ENCODE measurements at regions not wholly inside any gene's neighbourhood (a gene's known extent, or its start where the extent isn't known, plus 50 kb on each side); places are given as distances from the start of the nearest gene placed in this dataset.
"Not testable (repeated sequence)": the region's sequence is repeated elsewhere in the genome, so short reads cannot be mapped to it uniquely, and the experiment has no call there.

DNA sequence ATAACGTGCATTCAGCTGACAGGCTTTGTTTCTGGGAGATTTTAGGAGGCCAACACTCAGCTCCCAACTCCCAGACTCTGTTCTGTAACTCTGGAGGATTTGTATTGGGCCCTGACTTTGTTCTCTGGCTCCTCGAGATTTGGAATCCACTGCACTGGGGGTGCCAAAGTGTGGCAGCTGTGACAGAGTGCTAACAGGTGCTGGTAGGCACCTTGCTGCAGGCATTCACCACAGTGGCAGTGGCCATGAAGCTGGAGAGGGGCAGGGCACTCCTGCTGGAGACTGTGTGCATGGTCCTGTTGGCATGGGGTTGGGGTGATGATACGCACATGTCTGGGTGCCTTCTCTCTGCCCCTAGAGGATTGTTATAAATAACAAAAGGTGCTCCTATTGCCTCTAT, 1094.9 kb upstream of the SLIT2 start:
- DNase-seq (ENCODE audit: low read depth in 3 of 3): no peak

GRCh38 chr4:19155568-19155967, 1096.1 kb upstream of the SLIT2 start:
- DNase-seq (ENCODE audit: low read depth in 3 of 3): no peak

GRCh38 chr4:19154267-19154666, 1097.4 kb upstream of the SLIT2 start:
- not testable (repeated sequence) for DNase-seq (ENCODE audit: low read depth in 3 of 3)

GRCh38 chr4:19152264-19152663, 1099.4 kb upstream of the SLIT2 start:
- DNase-seq (ENCODE audit: low read depth in 3 of 3): no peak

DNA sequence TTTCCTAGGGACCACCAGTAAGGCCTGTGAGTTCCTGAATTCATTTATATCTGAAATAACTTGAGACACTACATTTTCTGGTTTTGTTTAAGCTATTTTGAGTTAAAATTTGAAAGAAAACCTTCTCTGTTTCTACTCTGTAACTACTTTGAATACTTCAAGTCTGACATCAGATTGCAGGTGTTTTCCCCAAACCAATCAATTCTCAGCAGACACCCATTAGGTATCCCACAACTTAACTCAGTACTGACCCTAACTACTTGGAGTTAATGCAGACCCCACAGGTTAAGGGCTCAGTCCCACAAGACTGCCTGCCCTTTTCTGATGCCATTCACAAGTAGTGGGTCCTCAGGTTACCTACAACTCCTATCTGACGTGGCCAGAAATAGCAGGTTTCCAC, 1100.0 kb upstream of the SLIT2 start:
- DNase-seq (ENCODE audit: low read depth in 3 of 3): no peak

- DNase-seq (ENCODE audit: low read depth in 3 of 3): no peak
Measured at GRCh38 chr4:19146038-19146437, 1105.7 kb upstream of the SLIT2 start.

- DNase-seq (ENCODE audit: low read depth in 3 of 3): no peak
Measured at GRCh38 chr4:19135895-19136633, 1114.5 kb upstream of the LCORL start.

GRCh38 chr4:19134685-19135084, 1113.1 kb upstream of the LCORL start:
- DNase-seq (ENCODE audit: low read depth in 3 of 3): no peak

DNA sequence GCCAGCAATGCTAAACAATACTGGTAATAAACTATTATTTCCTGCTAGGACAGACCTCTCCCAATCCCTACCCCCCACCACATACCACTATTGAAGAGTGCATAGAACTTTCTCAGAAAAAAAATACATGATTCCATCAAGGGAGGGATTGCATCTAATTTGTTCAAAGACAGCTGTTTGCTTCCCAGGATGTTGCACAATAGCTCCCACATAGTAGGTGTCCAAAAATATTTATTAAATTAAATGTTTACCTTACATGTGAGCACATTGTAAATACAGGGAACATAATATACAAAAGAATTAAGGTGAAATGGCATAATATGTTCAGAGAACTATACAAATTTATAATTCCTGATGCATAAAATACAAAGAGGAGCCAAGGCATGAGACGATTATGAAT, 1111.8 kb upstream of the LCORL start:
- DNase-seq (ENCODE audit: low read depth in 3 of 3): no peak

GRCh38 chr4:19130866-19131265, 1109.3 kb upstream of the LCORL start:
- no peak for DNase-seq (ENCODE audit: low read depth in 3 of 3)

GRCh38 chr4:19128176-19128575, 1106.6 kb upstream of the LCORL start:
- no peak for DNase-seq (ENCODE audit: low read depth in 3 of 3)

DNA sequence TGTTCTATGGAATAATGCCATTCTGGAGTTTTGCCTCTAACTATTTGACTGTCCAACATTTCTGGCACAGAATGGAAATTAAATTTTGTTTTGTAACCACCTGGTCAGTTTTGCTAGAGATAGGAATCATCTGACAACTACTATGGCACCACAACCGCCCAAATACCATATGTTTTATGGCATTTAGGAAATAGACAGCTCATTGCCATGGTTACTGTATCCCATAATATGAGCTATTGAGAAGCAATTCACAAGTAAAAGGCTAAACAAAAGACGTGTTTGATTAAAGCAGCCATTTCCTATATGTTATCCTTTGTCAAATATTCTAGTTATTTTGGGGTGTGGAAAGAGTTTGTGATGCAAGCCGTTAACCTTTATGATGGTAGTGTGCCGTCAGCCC, 1105.3 kb upstream of the LCORL start:
- no peak for DNase-seq (ENCODE audit: low read depth in 3 of 3)

DNA sequence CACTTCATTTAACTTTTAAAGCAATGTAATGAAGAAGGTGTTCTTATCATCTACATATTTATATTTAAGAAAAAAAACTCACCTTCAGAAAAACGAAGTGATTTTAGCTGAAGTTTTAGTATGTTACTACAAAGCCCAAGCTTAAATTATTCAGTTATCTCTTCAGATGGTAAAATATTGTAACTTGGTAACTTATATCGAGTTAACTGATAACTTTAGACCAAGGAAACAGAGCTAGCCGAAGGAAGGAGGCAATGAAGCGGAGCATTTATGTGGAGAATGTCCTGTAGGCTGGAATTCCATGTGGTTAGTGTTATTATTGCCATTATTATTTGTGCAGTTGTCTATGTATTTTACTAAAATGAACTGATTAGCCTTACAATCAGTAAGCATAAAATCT, 1102.1 kb upstream of the LCORL start:
- no peak for DNase-seq (ENCODE audit: low read depth in 3 of 3)

DNA sequence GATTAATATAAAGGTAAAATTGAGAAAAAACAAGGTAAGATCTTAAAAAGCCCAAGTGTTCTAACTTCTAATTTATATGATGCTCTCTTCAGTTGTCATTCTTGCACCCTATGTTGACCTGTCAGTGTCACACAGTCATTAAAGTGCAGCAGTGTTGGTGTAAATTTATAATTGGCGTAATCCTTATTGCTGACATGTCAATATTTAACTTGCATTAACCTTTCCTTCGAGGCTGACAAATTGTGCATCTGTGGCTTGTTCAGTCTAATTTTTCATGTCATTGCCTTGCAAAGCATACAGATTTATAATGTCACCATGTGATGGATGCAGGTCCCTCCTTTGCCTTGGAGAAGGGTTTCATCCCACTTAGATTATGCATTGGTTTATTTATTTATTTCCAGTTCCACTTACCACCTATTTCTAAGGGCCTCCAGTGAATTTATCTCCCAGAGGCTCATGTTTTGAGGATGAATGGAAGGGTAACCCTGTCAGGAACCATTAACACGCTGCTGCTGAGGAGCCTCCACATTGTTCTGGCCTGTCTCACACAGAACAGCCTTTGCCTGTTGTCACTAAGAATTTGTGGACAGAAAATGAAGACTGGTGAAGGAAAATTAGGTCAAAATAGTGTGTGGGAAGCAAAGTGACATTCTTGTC, 1098.5 kb upstream of the LCORL start:
- DNase-seq (ENCODE audit: low read depth in 3 of 3): no peak

- DNase-seq (ENCODE audit: low read depth in 3 of 3): no peak
Measured at GRCh38 chr4:19117022-19117421, 1095.5 kb upstream of the LCORL start.

DNA sequence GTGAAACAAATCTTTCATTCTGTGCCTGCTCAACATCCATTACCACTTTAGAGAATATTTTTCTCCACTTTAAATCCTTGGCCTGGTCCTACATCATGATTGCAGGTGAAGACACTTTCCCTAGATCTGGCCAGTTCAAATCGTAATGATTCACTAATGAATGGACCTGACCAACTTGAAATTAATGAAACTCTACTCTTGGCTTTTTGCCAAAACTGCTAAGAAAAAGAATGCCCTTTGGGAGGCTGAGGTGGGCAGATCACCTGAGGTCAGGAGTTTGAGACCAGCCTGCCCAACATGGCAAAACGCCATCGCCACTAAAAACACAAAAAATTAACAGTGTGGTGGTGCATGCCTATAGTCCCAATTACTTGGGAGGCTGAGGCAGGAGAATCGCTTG, 1082.6 kb upstream of the LCORL start:
- no peak for DNase-seq (ENCODE audit: low read depth in 3 of 3)

- no peak for DNase-seq (ENCODE audit: low read depth in 3 of 3)
Measured at GRCh38 chr4:19095491-19096046, 1074.0 kb upstream of the LCORL start.

DNA sequence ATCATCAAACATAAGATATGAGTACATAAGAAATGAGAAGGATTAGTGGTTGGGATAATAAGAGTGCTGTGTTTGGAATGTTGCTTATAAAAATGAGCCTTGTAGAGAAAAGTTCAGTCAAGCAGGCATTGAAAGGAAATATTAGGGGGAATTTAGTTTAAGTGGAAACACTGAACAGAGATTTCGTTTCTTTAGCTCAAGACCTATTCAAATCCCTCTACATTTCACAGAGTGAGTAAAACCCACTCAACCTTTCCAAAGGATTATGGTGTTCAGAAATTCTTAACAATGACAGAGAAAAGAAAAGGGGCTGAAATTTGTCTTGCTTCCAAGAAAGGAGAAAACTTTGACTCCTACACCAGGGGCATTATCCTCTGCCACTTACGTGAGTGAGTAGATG, 1072.4 kb upstream of the LCORL start:
- DNase-seq (ENCODE audit: low read depth in 3 of 3): no peak

DNA sequence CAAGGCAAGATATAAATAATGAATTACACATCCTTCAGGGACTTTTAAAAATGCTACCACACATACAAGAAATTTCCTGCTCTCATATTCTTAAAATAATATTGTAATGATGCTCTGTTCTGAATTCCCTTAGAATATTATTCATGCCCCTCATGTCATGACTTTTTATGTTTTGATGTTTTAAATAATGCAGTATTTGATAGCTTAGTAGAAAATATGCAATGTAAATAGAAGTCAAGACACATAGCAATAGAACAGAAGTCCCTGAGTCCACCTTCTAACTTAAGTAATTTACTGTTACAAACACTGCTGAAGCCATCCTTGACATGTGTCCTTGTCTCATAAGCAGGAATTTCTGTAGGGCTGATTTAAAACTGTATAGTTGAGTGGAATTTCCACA, 1071.2 kb upstream of the LCORL start:
- no peak for DNase-seq (ENCODE audit: low read depth in 3 of 3)

DNA sequence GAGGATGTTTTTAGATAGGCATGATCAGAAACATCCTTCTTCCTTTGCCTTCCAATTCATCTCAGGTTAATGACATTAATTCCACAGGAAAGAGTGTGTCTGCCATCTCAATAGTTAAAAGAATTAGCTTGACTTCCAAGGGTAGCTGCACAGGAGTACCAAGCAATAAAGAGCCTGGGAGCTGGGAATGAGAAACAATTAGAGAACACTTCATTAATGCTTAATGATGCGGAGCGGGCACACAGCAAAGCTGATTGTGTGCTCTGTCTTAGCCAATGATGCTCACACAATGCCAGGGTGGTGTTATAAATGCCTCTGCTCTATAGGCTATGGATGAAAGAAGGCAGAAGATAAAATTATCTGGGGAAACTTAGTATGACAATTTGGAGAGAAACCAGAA, 1052.5 kb upstream of the LCORL start:
- no peak for DNase-seq (ENCODE audit: low read depth in 3 of 3)

- DNase-seq (ENCODE audit: low read depth in 3 of 3): no peak
Measured at GRCh38 chr4:19063662-19064061, 1042.1 kb upstream of the LCORL start.

DNA sequence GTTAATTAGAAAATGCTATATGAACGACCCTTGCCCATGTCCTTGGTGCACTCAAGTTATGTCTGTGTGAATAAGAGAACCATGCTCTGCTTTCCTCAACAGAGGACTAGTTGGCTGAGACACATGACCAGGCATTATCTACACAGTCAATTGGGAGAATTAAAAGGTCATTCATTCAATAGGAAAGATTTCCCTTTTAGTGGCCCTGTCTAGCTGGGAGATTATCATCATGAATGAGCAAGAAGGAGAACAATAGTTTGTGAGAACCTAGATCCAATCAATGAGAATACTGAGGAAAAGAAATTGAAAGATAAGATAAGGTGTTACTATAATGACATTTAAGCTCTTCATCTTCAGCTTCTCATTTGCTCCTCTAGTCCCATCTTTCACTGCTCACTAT, 1033.4 kb upstream of the LCORL start:
- no peak for DNase-seq (ENCODE audit: low read depth in 3 of 3)

GRCh38 chr4:19051831-19052230, 1030.3 kb upstream of the LCORL start:
- DNase-seq (ENCODE audit: low read depth in 3 of 3): no peak
